Ascending aorta (tissue), 2 donors: ENCODE measurements at regions not wholly inside any gene's neighbourhood (a gene's known extent, or its start where the extent isn't known, plus 50 kb on each side); places are given as distances from the start of the nearest gene placed in this dataset.

Experiments used
- DNase-seq, 2 donors: peaks; one replicate each; pipeline ENCODE4 v3.0.0-alpha.2; 2019; ENCODE audit warnings: low spot score in 2 of 2
- H3K27ac ChIP-seq, 2 donors: fragments of 200-600 bp; sonication (generic); one replicate each; pipeline ENCODE4 v1.5.1; 2016 to 2017; ENCODE audit warnings: mild to moderate bottlenecking in 1 of 2
- H3K27me3 ChIP-seq: fragments of 200-600 bp; sonication (generic); one replicate; pipeline ENCODE4 v1.5.1; 2017
- H3K36me3 ChIP-seq, 2 donors: fragments of 200-600 bp; sonication (generic); one replicate each; pipeline ENCODE4 v1.5.1; 2016
- H3K4me1 ChIP-seq, 2 donors: fragments of 200-600 bp; sonication (generic); one replicate each; pipeline ENCODE4 v1.5.1; 2016 to 2017; ENCODE audit warnings: mild to moderate bottlenecking in 1 of 2
- H3K4me3 ChIP-seq, 2 donors: fragments of 200-600 bp; sonication (generic); one replicate each; pipeline ENCODE4 v1.5.1; 2016 to 2017; ENCODE audit warnings: mild to moderate bottlenecking in 1 of 2
- H3K9me3 ChIP-seq, 2 donors: fragments of 200-600 bp; sonication (generic); one replicate each; pipeline ENCODE4 v1.5.1; 2016
- intact Hi-C: fragments of 100-400 bp; cut with DNase I; formaldehyde crosslinking; loops from one replicate; pipeline ENCODE4 v1.15.1; 2023
- TF ChIP-seq, protein P1 (sequence below), 3 experiments: fragments of 200-600 bp in 2 of 3; fragments of 450-650 bp in 1 of 3; sonication (generic) in 2 of 3; IDR thresholded peaks; one replicate each; pipeline ENCODE4 v1.5.1; 2016 to 2019; ENCODE audit warnings: antibody characterized with exemption in 3 of 3, mild to moderate bottlenecking in 1 of 3, moderate library complexity in 1 of 3

DNA sequence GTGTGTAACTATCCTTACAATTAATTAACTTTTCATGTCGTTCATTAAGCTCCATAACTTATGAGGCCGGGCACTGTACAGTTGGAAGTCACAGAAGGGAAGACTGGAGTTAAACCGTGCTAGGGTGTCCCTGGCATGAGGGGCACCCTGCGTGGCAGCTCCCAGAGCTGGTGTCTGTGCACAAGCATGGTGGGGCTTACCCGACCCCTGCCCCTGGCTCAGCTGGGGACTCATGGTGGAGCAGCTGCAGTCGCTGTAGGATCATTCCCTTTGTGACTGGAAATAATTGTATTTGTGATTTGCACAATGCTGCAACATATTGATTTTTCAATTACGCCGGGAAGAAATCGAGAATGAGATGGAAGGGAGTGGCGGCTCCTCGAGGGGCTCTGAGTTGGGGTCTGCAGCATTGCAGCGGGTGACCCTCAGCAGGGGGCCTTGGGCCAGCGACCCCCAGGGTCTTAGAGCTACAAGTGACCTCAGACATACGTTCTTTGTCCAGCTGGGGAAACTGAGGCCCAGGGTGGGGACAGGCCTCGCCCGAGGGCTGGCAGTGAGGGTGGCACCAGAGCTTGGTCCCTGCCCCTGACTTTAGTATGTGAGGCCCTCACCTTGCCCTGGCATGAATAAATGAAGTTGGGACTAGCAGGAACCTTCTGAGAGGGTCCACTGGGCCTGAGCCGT, 125.4 kb downstream of the KIF26A start:
- H3K27ac ChIP-seq = no peak overlapping the region
- H3K27me3 ChIP-seq = no peaks in the 10 kb centered on the region
- H3K36me3 ChIP-seq = no peaks in the 10 kb centered on the region
- no peak overlapping the region for H3K4me3 ChIP-seq
- TF ChIP-seq, protein P1, sequence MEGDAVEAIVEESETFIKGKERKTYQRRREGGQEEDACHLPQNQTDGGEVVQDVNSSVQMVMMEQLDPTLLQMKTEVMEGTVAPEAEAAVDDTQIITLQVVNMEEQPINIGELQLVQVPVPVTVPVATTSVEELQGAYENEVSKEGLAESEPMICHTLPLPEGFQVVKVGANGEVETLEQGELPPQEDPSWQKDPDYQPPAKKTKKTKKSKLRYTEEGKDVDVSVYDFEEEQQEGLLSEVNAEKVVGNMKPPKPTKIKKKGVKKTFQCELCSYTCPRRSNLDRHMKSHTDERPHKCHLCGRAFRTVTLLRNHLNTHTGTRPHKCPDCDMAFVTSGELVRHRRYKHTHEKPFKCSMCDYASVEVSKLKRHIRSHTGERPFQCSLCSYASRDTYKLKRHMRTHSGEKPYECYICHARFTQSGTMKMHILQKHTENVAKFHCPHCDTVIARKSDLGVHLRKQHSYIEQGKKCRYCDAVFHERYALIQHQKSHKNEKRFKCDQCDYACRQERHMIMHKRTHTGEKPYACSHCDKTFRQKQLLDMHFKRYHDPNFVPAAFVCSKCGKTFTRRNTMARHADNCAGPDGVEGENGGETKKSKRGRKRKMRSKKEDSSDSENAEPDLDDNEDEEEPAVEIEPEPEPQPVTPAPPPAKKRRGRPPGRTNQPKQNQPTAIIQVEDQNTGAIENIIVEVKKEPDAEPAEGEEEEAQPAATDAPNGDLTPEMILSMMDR (IDR thresholded peaks at IDR 0.05) = no peak
- no peaks in the 10 kb centered on the region for H3K9me3 ChIP-seq
- peak in 1 of 2 donors; percentile 52 for DNase-seq
- H3K4me1 ChIP-seq = no peaks in the 10 kb centered on the region
- intact Hi-C loops = no loop called here

DNA sequence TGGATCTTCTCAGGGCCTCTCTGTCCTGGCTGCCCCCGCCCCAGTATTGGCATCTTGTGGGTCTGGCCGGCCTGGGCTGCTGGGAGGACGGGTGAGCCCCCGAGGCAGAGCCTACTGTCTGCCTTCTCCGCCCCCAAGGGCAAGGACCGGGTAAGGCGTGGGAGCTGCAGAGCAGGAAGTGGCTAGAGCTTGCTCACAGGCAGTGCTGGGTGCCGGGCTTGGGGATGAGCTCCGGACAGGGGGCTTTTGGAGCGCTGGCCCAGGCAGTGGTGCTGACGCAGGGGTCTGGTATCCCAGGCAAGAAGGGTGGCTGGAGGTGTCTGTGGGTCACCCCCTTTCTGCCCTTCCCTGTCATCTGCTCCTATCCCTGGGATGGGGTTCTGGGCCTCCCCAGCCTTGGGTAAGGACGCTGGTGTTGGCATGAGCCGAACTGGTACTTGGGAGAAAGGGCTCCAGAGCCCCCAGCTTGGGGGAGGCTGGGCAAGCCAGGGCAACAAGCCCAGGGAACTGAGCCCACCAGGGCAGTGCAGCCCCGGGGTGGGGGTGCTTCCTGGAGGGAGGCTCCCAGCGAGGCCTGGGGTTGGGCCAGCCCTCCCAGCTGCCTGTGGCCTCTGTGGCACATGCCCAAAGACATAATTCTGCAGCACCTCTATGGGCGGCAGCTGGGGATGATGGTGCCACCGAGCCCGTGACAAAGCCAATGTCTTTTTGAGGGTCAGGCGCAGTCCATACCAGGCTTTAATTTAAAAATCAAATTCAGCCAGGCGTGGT, 126.3 kb downstream of the KIF26A start:
- Histone ChIP-seq H3K4me3 (no peak overlapping the region), H3K27me3 (no peaks in the 10 kb centered on the region), H3K4me1 (no peaks in the 10 kb centered on the region), H3K27ac (no peak overlapping the region), H3K36me3 (no peaks in the 10 kb centered on the region), H3K9me3 (no peaks in the 10 kb centered on the region)
- peak in 1 of 2 donors; percentile 61 for DNase-seq
- intact Hi-C loops = no loop called here
- TF ChIP-seq, protein P1 (IDR thresholded peaks at IDR 0.05) = no peak

DNA sequence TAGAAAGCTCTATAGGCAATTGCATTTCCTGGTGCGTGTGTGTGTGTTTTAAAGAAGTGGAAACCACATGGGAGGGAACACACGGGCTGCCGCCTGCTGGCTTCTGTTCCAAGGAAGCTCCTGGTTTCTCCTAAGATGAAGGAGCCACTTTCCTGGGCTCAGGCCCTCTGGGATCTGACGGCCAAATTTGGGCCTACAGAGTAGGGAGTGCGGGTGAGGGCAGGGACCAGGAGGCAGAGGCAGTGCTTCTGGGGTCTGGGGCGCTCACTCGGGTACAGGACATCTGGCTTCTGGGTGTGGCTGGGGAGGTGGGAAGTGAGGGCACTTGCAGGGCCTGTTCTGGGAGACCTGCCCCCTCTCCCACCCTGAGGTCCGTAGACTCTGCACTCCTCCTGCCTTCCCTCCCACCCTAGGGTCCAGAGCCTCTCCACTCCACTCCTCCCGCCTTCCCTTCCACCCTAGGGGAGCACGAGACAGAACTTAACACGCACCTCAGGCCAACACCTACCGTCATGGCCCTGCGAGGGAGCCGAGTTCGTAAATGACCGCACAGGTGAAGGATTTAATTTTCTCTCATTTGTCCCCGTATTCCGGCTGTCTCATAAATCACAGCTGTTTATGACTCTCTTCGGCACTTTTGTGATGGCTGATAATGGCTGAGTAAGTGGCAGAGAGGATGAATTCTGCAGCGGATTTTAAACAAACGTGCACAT, 127.7 kb downstream of the KIF26A start:
- Histone ChIP-seq H3K9me3 (no peaks in the 10 kb centered on the region), H3K4me1 (no peaks in the 10 kb centered on the region), H3K27ac (no peak overlapping the region), H3K4me3 (no peak overlapping the region), H3K27me3 (no peaks in the 10 kb centered on the region), H3K36me3 (no peaks in the 10 kb centered on the region)
- intact Hi-C loops = no loop called here
- TF ChIP-seq, protein P1 (IDR thresholded peaks at IDR 0.05) = no peak
- no peak for DNase-seq

DNA sequence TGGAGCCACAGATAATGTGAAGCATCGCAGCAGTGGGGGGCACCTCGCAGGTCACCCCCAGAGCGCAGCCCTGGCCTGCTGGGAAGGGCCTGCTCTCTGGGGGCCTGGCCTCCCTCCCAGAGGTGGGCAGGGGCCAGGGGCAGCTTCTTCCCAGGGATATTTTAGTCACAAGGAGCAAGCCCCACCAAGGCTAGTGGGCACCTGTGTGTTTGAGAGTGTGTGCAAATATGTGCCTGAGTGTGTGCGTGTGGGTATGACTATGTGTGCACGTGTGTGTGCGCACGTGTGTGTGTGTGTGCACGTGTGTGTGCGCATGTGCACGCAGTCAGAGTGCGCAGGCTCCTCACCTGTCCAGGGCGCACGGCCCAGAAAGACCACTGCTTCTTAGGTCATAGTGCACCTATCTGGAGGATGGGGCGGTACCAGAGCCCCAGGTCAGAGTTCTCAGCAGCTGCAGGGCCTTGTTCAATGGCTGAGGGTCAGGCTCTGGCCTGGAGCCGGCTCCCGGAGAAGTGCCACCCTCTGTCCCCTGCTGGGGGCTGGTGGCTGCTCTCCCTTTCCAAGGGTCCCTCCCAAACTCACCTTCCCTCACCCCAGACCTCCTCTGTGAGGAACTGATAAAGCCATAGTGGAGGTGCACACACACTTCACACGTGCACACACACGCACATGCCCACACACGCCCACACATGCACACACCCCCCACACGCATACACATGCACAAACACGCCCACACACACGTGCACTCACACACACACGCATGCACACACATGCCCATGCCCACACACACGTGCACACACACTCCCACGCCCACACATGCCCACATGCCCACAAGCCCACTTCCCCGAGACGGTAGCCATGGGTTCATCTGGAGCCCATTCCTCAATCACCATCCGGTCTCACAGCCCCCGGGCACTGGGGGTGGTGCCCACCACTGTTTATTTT, 128.5 kb downstream of the KIF26A start:
- H3K4me3 ChIP-seq = no peak overlapping the region
- no peaks in the 10 kb centered on the region for H3K27me3 ChIP-seq
- H3K36me3 ChIP-seq = no peaks in the 10 kb centered on the region
- no peak overlapping the region for H3K27ac ChIP-seq
- TF ChIP-seq, protein P1 (IDR thresholded peaks at IDR 0.05) = no peak
- DNase-seq = peak in 1 of 2 donors; percentile 41
- no peaks in the 10 kb centered on the region for H3K9me3 ChIP-seq
- intact Hi-C loops = no loop called here
- no peaks in the 10 kb centered on the region for H3K4me1 ChIP-seq

DNA sequence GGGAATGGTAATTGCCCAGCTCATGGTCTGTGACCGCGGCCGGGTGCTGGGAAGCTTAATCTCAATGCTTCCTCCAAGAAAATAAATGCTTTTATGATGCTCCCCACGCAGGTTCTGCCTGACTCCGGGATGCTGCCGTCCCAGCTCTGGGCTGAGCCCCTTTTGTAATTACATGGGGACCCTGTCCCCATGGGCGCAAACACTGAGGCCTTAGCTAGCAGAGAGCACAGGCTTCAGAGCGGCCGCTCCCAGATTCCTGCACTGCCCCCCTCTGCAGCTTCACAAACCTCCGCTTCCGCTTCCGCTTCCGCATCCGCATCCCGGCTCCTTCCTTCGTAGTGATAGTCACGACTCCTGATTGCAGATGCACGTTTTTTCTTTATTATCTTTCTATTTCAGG, 129.5 kb downstream of the KIF26A start:
- Histone ChIP-seq H3K9me3 (no peaks in the 10 kb centered on the region), H3K27me3 (no peaks in the 10 kb centered on the region), H3K27ac (no peak overlapping the region), H3K36me3 (no peaks in the 10 kb centered on the region), H3K4me1 (no peaks in the 10 kb centered on the region), H3K4me3 (no peak overlapping the region)
- intact Hi-C loops = no loop called here
- TF ChIP-seq, protein P1 (IDR thresholded peaks at IDR 0.05) = no peak
- DNase-seq = peak in 1 of 2 donors; percentile 33
